CD4-positive, alpha-beta memory T cell (primary cell): ENCODE measurements at regions not wholly inside any gene's neighbourhood (a gene's known extent, or its start where the extent isn't known, plus 50 kb on each side); places are given as distances from the start of the nearest gene placed in this dataset.

Source experiments
- CTCF ChIA-PET: fragments of 350-600 bp; sonication (Branson Sonifier 250); formaldehyde crosslinking; loops from one replicate; lab custom pipeline; 2021; ENCODE audit warnings: inconsistent platforms; ENCODE audit not compliant: partially characterized antibody; lab: Charles Lee
- POLR2A ChIA-PET: fragments of 350-600 bp; sonication (Branson Sonifier 250); formaldehyde crosslinking; loops from one replicate; lab custom pipeline; 2021; ENCODE audit not compliant: partially characterized antibody; lab: Charles Lee
- DNase-seq, 5 donors: peaks; one replicate each; pipeline versions ENCODE4 v3.0.0 to v3.0.0-alpha.2; 2020 to 2022; ENCODE audit warnings: mixed read lengths in 1 of 5
- H3K27ac ChIP-seq: one replicate; pipeline ENCODE4 v1.7.0; 2013; ENCODE audit warnings: low read depth, low read length
- H3K27me3 ChIP-seq: 2 replicates; pipeline ENCODE4 v1.7.0; 2013; ENCODE audit warnings: mild to moderate bottlenecking, low read length, moderate library complexity; ENCODE audit not compliant: insufficient read depth
- H3K36me3 ChIP-seq: 2 replicates; pipeline ENCODE4 v1.7.0; 2013; ENCODE audit warnings: mild to moderate bottlenecking, low read length, moderate library complexity; ENCODE audit not compliant: insufficient read depth
- H3K4me1 ChIP-seq: 2 replicates; pipeline ENCODE4 v1.7.0; 2013; ENCODE audit warnings: mild to moderate bottlenecking, low read length, moderate library complexity; ENCODE audit not compliant: insufficient read depth
- H3K4me3 ChIP-seq, 2 donors: one replicate each; pipeline ENCODE4 v1.7.0; 2013; ENCODE audit warnings: low read length in 2 of 2, mild to moderate bottlenecking in 1 of 2
- H3K9me3 ChIP-seq, 2 donors: one replicate each; pipeline ENCODE4 v1.7.0; 2013; ENCODE audit warnings: low read length in 2 of 2, control low read depth in 1 of 2; ENCODE audit not compliant: control insufficient read depth in 1 of 2
- H3K27ac Mint-ChIP-seq, 7 donors: one replicate each; pipeline ENCODE4 v1.8.0; 2020 to 2021; ENCODE audit warnings: mixed read lengths in 7 of 7, mild to moderate bottlenecking in 6 of 7, inconsistent platforms in 3 of 7, moderate library complexity in 3 of 7
- H3K27me3 Mint-ChIP-seq, 2 donors: one replicate each; pipeline ENCODE4 v1.8.0; 2020 to 2021; ENCODE audit warnings: mixed read lengths in 2 of 2
- H3K36me3 Mint-ChIP-seq, 2 donors: one replicate each; pipeline ENCODE4 v1.8.0; 2020 to 2021; ENCODE audit warnings: mixed read lengths in 2 of 2, inconsistent platforms in 1 of 2, mild to moderate bottlenecking in 1 of 2
- H3K4me1 Mint-ChIP-seq, 4 donors: one replicate each; pipeline ENCODE4 v1.8.0; 2020 to 2021; ENCODE audit warnings: mixed read lengths in 4 of 4, mild to moderate bottlenecking in 1 of 4
- H3K4me3 Mint-ChIP-seq, 8 donors: one replicate each; pipeline ENCODE4 v1.8.0; 2020 to 2021; ENCODE audit warnings: mixed read lengths in 8 of 8, mild to moderate bottlenecking in 7 of 8, moderate library complexity in 6 of 8, inconsistent platforms in 3 of 8
- H3K9me3 Mint-ChIP-seq, 8 donors: one replicate each; pipeline ENCODE4 v1.8.0; 2020 to 2021; ENCODE audit warnings: mixed read lengths in 8 of 8, mild to moderate bottlenecking in 5 of 8, inconsistent platforms in 3 of 8, moderate library complexity in 1 of 8
- intact Hi-C: fragments of 100-400 bp; cut with micrococcal nuclease; formaldehyde crosslinking; loops from one replicate; pipeline ENCODE4 v1.15.1; 2023

- no peak overlapping the region for H3K4me3 Mint-ChIP-seq
- H3K27me3 Mint-ChIP-seq: peaks cover 0 to 1% of the 10 kb centered on the region in 2 donors
- no peaks in the 10 kb centered on the region for H3K36me3 ChIP-seq
- no peak overlapping the region for H3K4me3 ChIP-seq
- no peaks in the 10 kb centered on the region for H3K9me3 ChIP-seq
- no peaks in the 10 kb centered on the region for H3K4me1 ChIP-seq
- H3K4me1 Mint-ChIP-seq: no peaks in the 10 kb centered on the region
- CTCF ChIA-PET: no interaction called here
- H3K9me3 Mint-ChIP-seq: peaks cover 0 to 1% (median 0%) of the 10 kb centered on the region in 8 donors
- no peak for DNase-seq
- no peak overlapping the region for H3K27ac ChIP-seq
- no peak overlapping the region for H3K27ac Mint-ChIP-seq
- no peaks in the 10 kb centered on the region for H3K36me3 Mint-ChIP-seq
- POLR2A ChIA-PET: no interaction called here
- no peaks in the 10 kb centered on the region for H3K27me3 ChIP-seq
- intact Hi-C loops: no loop called here
These were observed 473.1 kb downstream of the NR2F1-AS1 start for GRCh38 chr5:93107805-93108520.

GRCh38 chr5:93107141-93107540 is 473.9 kb downstream of the NR2F1-AS1 start:
- no peaks in the 10 kb centered on the region for H3K4me1 ChIP-seq
- POLR2A ChIA-PET: no interaction called here
- no peak for DNase-seq
- H3K4me3 Mint-ChIP-seq: no peak overlapping the region
- no peaks in the 10 kb centered on the region for H3K36me3 Mint-ChIP-seq
- H3K27ac ChIP-seq: no peak overlapping the region
- intact Hi-C loops: no loop called here
- no peaks in the 10 kb centered on the region for H3K27me3 ChIP-seq
- H3K9me3 Mint-ChIP-seq: peaks cover 0 to 1% (median 0%) of the 10 kb centered on the region in 8 donors
- no peak overlapping the region for H3K4me3 ChIP-seq
- CTCF ChIA-PET: no interaction called here
- no peaks in the 10 kb centered on the region for H3K36me3 ChIP-seq
- H3K4me1 Mint-ChIP-seq: no peaks in the 10 kb centered on the region
- no peaks in the 10 kb centered on the region for H3K9me3 ChIP-seq
- H3K27ac Mint-ChIP-seq: no peak overlapping the region
- H3K27me3 Mint-ChIP-seq: peaks cover 0 to 1% of the 10 kb centered on the region in 2 donors

- no peaks in the 10 kb centered on the region for H3K4me1 Mint-ChIP-seq
- DNase-seq: no peak
- ChIA-PET CTCF (no interaction called here), POLR2A (no interaction called here)
- Histone ChIP-seq H3K4me3 (no peak overlapping the region), H3K9me3 (no peaks in the 10 kb centered on the region), H3K36me3 (no peaks in the 10 kb centered on the region), H3K27ac (no peak overlapping the region), H3K27me3 (no peaks in the 10 kb centered on the region), H3K4me1 (no peaks in the 10 kb centered on the region)
- intact Hi-C loops: no loop called here
- no peak overlapping the region for H3K27ac Mint-ChIP-seq
- no peak overlapping the region for H3K4me3 Mint-ChIP-seq
- no peaks in the 10 kb centered on the region for H3K36me3 Mint-ChIP-seq
- H3K27me3 Mint-ChIP-seq: no peaks in the 10 kb centered on the region
- H3K9me3 Mint-ChIP-seq: peaks cover 0 to 10% (median 2%) of the 10 kb centered on the region in 8 donors
These were observed 479.4 kb downstream of the NR2F1-AS1 start for GRCh38 chr5:93101661-93102060.

GRCh38 chr5:93100976-93101375 is 480.0 kb downstream of the NR2F1-AS1 start:
- Mint-ChIP-seq H3K4me3 (no peak overlapping the region), H3K27ac (no peak overlapping the region), H3K4me1 (no peaks in the 10 kb centered on the region), H3K9me3 (peaks cover 0 to 10% (median 3%) of the 10 kb centered on the region in 8 donors), H3K27me3 (no peaks in the 10 kb centered on the region), H3K36me3 (no peaks in the 10 kb centered on the region)
- intact Hi-C loops: no loop called here
- no peak overlapping the region for H3K27ac ChIP-seq
- no peaks in the 10 kb centered on the region for H3K4me1 ChIP-seq
- POLR2A ChIA-PET: no interaction called here
- no peak overlapping the region for H3K4me3 ChIP-seq
- CTCF ChIA-PET: no interaction called here
- no peak for DNase-seq
- no peaks in the 10 kb centered on the region for H3K9me3 ChIP-seq
- no peaks in the 10 kb centered on the region for H3K36me3 ChIP-seq
- H3K27me3 ChIP-seq: no peaks in the 10 kb centered on the region

- Mint-ChIP-seq H3K36me3 (no peaks in the 10 kb centered on the region), H3K27me3 (no peaks in the 10 kb centered on the region), H3K27ac (no peak overlapping the region), H3K9me3 (peaks cover 0 to 10% (median 3%) of the 10 kb centered on the region in 8 donors), H3K4me1 (no peaks in the 10 kb centered on the region), H3K4me3 (no peak overlapping the region)
- ChIA-PET CTCF (no interaction called here), POLR2A (no interaction called here)
- Histone ChIP-seq H3K36me3 (no peaks in the 10 kb centered on the region), H3K9me3 (no peaks in the 10 kb centered on the region), H3K27me3 (no peaks in the 10 kb centered on the region), H3K27ac (no peak overlapping the region), H3K4me3 (no peak overlapping the region), H3K4me1 (no peaks in the 10 kb centered on the region)
- DNase-seq: no peak
- intact Hi-C loops: no loop called here
These were observed 480.6 kb downstream of the NR2F1-AS1 start for GRCh38 chr5:93100428-93100827.

- H3K4me1 ChIP-seq: no peaks in the 10 kb centered on the region
- CTCF ChIA-PET: no interaction called here
- H3K9me3 ChIP-seq: no peaks in the 10 kb centered on the region
These were observed 481.1 kb downstream of the NR2F1-AS1 start for GRCh38 chr5:93099902-93100347.

GRCh38 chr5:93096561-93096960 is 484.5 kb downstream of the NR2F1-AS1 start:
- no peaks in the 10 kb centered on the region for H3K4me1 ChIP-seq
- intact Hi-C loops: no loop called here
- H3K27me3 ChIP-seq: no peaks in the 10 kb centered on the region
- Mint-ChIP-seq H3K27ac (no peak overlapping the region), H3K4me3 (no peak overlapping the region), H3K9me3 (peaks cover 0 to 10% (median 2%) of the 10 kb centered on the region in 8 donors), H3K4me1 (no peaks in the 10 kb centered on the region), H3K36me3 (no peaks in the 10 kb centered on the region), H3K27me3 (no peaks in the 10 kb centered on the region)
- H3K36me3 ChIP-seq: no peaks in the 10 kb centered on the region
- H3K9me3 ChIP-seq: no peaks in the 10 kb centered on the region
- no peak for DNase-seq
- H3K27ac ChIP-seq: no peak overlapping the region
- CTCF ChIA-PET: no interaction called here
- no peak overlapping the region for H3K4me3 ChIP-seq
- POLR2A ChIA-PET: no interaction called here

More at GRCh38 chr5:93099902-93100347, 481.1 kb downstream of the NR2F1-AS1 start:
- no peaks in the 10 kb centered on the region for H3K27me3 ChIP-seq
- Mint-ChIP-seq H3K9me3 (peaks cover 0 to 10% (median 3%) of the 10 kb centered on the region in 8 donors), H3K36me3 (no peaks in the 10 kb centered on the region), H3K4me3 (no peak overlapping the region), H3K4me1 (no peaks in the 10 kb centered on the region), H3K27ac (no peak overlapping the region), H3K27me3 (no peaks in the 10 kb centered on the region)
- no peak overlapping the region for H3K27ac ChIP-seq
- POLR2A ChIA-PET: no interaction called here
- no peak overlapping the region for H3K4me3 ChIP-seq
- intact Hi-C loops: no loop called here
- H3K36me3 ChIP-seq: no peaks in the 10 kb centered on the region
- no peak for DNase-seq
